Effector memory CD4-positive, alpha-beta T cell (primary cell): ENCODE measurements at regions not wholly inside any gene's neighbourhood (a gene's known extent, or its start where the extent isn't known, plus 50 kb on each side); places are given as distances from the start of the nearest gene placed in this dataset.

Source experiments
- DNase-seq, 3 donors: peaks; one replicate each; pipeline ENCODE4 v3.0.0-alpha.2; 2020
- H3K27ac ChIP-seq: 2 replicates; pipeline ENCODE4 v1.7.0; 2013; ENCODE audit warnings: mild to moderate bottlenecking, low read length, moderate library complexity; ENCODE audit not compliant: insufficient read depth, poor library complexity, severe bottlenecking
- H3K27me3 ChIP-seq: replicated peaks from 2 replicates; pipeline ENCODE4 v1.7.0; 2013; ENCODE audit warnings: mild to moderate bottlenecking, low read length; ENCODE audit not compliant: insufficient read depth, control insufficient read depth, poor library complexity, severe bottlenecking
- H3K36me3 ChIP-seq: 2 replicates; pipeline ENCODE4 v1.7.0; 2013; ENCODE audit warnings: mild to moderate bottlenecking, low read length, moderate library complexity; ENCODE audit not compliant: control insufficient read depth, insufficient read depth
- H3K4me1 ChIP-seq: 2 replicates; pipeline ENCODE4 v1.7.0; 2013; ENCODE audit warnings: low read length, mild to moderate bottlenecking; ENCODE audit not compliant: control insufficient read depth, insufficient read depth, poor library complexity, severe bottlenecking
- H3K4me3 ChIP-seq: 2 replicates; pipeline ENCODE4 v1.7.0; 2013; ENCODE audit warnings: low read length, low read depth, mild to moderate bottlenecking; ENCODE audit not compliant: insufficient read depth, poor library complexity, severe bottlenecking
- H3K9me3 ChIP-seq: 2 replicates; pipeline ENCODE4 v1.7.0; 2013; ENCODE audit warnings: mild to moderate bottlenecking, low read length, moderate library complexity; ENCODE audit not compliant: control insufficient read depth

- H3K9me3 ChIP-seq = no peaks in the 10 kb centered on the region
- DNase-seq = no peak
- no peaks in the 10 kb centered on the region for H3K36me3 ChIP-seq
- no peak overlapping the region for H3K27ac ChIP-seq
- H3K27me3 ChIP-seq = no peaks in the 10 kb centered on the region
- H3K4me3 ChIP-seq = no peak overlapping the region
- no peaks in the 10 kb centered on the region for H3K4me1 ChIP-seq
Observed at GRCh38 chr3:30156586-30157498, 449.6 kb upstream of the TGFBR2 start.

DNA sequence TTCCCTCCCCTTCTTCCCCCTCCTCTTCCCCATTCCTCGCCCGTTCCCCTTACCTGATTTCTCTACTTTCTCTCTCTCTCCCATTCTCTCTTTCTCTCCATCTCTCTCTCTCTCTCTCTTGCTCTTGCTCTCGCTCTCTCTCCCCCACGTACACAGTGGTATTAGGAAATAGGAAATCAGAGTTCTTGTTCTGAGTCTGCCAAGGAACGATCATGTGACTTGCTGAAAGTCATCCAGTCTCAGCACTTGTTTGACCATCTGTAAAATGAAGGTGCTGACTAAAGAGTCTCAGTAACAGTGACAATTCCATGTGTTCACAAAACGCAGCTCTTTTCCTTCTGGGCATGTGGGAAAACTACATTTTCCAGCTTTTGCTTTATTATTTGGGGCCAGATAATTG, 445.0 kb upstream of the TGFBR2 start:
- no peaks in the 10 kb centered on the region for H3K27me3 ChIP-seq
- no peaks in the 10 kb centered on the region for H3K4me1 ChIP-seq
- no peaks in the 10 kb centered on the region for H3K36me3 ChIP-seq
- no peak overlapping the region for H3K4me3 ChIP-seq
- no peaks in the 10 kb centered on the region for H3K9me3 ChIP-seq
- H3K27ac ChIP-seq = no peak overlapping the region
- no peak for DNase-seq

DNA sequence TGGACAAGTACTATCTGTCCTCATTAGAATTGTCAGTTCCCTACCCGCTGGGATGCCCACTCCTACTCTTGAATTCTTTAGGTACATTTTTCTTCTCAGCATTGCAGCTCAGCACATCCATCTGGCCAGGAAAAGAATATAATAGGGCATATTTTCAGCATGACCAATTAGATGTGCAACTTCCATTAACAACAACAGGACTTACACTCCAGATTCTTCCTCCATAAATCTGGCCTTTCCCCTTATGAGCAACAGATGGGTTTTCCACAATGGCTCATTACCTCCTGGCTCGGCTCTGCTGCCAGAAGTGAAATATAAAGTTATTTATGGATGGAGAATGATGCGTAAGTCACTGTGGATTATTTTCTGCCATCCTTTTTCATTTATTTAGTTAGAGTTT, 443.8 kb upstream of the TGFBR2 start:
- H3K9me3 ChIP-seq = no peaks in the 10 kb centered on the region
- H3K4me1 ChIP-seq = no peaks in the 10 kb centered on the region
- no peak for DNase-seq
- no peaks in the 10 kb centered on the region for H3K27me3 ChIP-seq
- no peaks in the 10 kb centered on the region for H3K36me3 ChIP-seq
- no peak overlapping the region for H3K4me3 ChIP-seq
- no peak overlapping the region for H3K27ac ChIP-seq

GRCh38 chr3:30166535-30166934, 439.9 kb upstream of the TGFBR2 start:
- Histone ChIP-seq H3K9me3 (no peaks in the 10 kb centered on the region), H3K27me3 (no peaks in the 10 kb centered on the region), H3K4me1 (no peaks in the 10 kb centered on the region), H3K27ac (no peak overlapping the region), H3K36me3 (no peaks in the 10 kb centered on the region), H3K4me3 (no peak overlapping the region)
- DNase-seq = no peak

DNA sequence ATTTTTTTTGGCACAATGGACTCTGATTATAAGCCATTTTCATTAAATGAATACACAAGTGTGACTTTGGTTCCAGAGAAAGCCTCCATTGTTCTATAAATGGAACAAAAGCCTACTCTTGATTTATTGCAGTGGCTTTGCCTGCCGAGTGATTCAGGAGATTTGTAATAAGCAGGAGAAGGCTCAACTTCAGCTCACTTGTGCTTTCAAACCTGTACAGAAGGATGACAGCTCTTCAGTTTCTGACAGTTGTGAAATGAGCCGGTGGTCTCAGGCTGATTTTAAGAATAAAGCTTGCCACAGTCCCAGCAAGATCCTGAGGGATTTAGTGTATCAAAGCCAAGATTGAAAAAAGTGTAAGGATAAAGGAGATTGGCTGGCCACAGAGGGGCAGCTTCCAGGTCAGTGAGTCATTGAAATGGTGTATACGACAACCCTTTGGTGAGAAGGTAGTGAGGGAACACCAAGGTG, 438.8 kb upstream of the TGFBR2 start:
- Histone ChIP-seq H3K27ac (no peak overlapping the region), H3K4me3 (no peak overlapping the region), H3K36me3 (no peaks in the 10 kb centered on the region), H3K4me1 (no peaks in the 10 kb centered on the region), H3K9me3 (no peaks in the 10 kb centered on the region), H3K27me3 (no peaks in the 10 kb centered on the region)
- no peak for DNase-seq

DNA sequence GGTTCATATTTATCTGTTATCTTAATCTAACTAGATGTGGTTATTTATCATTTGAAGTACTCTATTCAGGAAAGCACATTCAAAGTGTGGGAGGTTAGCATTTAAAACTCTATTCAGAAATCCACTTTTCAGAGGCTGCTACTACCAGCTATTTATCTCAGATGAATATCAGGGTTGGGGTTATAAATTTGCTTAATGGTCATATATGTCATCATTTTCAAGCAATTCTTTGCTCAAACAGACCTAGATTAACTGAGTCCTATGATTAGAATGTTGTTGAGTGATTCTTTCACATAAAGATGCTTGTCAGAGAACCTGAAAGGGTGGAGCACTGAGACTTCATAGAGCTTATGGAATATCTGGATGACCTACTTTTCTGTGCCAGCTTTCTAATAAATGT, 436.9 kb upstream of the TGFBR2 start:
- Histone ChIP-seq H3K4me3 (no peak overlapping the region), H3K9me3 (no peaks in the 10 kb centered on the region), H3K27me3 (no peaks in the 10 kb centered on the region), H3K27ac (no peak overlapping the region), H3K36me3 (no peaks in the 10 kb centered on the region), H3K4me1 (no peaks in the 10 kb centered on the region)
- no peak for DNase-seq

DNA sequence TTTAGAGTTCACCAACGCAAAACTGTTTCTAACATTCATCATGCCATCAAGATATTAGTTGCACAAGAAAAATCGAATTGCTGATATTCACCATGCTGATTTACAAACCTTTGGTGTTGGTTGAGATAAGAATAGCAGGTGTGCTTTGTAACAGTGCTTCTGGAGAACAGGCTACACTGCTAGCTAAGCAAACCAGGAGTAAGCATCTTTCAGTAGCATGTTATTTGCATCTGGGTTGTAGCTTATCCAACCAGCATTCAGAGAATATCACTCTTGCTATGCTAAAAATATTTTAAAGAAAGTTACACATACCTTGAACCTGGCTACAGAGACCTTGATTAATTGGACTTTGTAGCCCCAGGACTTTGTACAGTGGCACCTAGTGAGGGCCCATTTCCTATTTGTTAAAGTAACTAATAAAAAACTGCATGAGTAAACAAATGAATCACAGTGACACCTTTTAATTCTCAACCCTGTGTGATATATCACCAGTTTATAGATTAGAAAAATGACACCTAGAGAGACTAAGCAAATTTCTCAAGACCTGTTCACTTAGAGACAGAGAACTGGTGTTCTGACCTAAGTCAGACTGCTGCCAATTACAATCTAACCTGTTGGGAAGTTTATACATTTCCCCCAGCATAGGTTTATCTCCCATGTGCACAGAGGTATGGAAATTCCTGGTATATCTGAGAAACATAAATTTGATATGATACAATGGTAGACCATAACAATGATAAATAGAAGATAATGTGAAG, 435.5 kb upstream of the TGFBR2 start:
- Histone ChIP-seq H3K4me1 (no peaks in the 10 kb centered on the region), H3K4me3 (no peak overlapping the region), H3K27me3 (no peaks in the 10 kb centered on the region), H3K9me3 (no peaks in the 10 kb centered on the region), H3K36me3 (no peaks in the 10 kb centered on the region), H3K27ac (no peak overlapping the region)
- no peak for DNase-seq

DNA sequence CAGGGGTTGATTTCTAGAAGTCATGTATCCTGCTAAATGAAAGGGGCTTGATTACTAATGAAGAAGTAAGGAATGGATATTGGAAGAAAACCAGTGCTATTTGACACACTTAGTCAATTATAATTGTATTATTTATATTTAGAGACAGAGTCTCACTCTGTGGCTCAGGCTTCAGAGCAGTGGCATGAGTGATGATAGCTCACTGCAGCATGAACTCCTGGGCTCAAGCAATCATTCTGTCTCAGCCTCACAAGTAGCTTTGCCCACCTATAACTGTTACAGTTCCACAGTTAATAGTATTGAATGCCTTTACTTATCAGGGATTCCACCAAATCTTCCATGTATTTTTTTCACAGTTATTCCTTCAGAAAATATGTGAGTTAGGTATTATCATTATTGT, 432.0 kb upstream of the TGFBR2 start:
- H3K4me1 ChIP-seq = no peaks in the 10 kb centered on the region
- DNase-seq = no peak
- no peaks in the 10 kb centered on the region for H3K9me3 ChIP-seq
- no peaks in the 10 kb centered on the region for H3K36me3 ChIP-seq
- no peaks in the 10 kb centered on the region for H3K27me3 ChIP-seq
- H3K4me3 ChIP-seq = no peak overlapping the region
- no peak overlapping the region for H3K27ac ChIP-seq

DNA sequence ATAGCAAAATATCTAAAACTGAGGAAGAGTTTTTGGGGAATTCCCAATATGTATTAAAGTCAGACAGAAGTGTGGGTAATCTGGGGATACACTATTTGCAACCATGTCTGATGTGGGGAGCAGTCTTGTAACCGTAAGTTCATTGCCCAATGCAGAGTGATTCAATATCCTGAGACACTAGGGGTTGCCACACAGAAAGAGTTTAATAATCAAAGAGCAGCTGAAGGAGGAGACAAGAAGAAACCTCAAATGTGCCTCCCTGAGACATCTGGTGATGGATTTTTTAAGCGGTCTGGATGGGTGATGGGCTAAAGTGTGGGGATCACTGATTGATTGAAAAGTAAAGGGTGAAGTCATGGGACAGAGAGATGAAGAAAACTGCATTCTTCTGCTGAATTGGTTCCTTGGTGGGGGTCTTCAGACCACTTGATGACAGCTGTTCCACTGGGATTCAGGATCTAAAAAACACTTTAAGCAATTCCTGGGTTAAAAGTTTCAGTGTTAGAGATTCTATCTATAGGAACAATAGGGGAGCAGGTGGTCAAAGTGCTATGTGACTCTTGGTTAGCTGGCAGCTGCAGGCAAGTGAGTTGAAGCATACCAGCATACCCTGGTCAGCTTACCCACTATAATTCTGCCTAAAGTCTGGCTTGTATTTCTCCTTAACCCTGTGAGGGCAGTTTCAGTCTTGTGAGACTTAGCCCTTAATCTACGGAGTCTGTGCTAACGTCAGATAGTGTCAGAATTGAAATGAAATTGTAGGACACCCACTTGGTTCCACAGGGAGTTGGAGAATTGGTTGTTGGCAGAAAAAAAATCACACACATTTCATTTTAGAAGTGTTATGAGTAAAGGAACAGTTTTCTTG, 425.9 kb upstream of the TGFBR2 start:
- H3K4me1 ChIP-seq = no peaks in the 10 kb centered on the region
- no peak overlapping the region for H3K4me3 ChIP-seq
- no peaks in the 10 kb centered on the region for H3K36me3 ChIP-seq
- DNase-seq = no peak
- no peaks in the 10 kb centered on the region for H3K9me3 ChIP-seq
- H3K27me3 ChIP-seq = no peaks in the 10 kb centered on the region
- H3K27ac ChIP-seq = no peak overlapping the region
